Activated CD8-positive, alpha-beta T cell treated with anti-CD3 and anti-CD28 coated beads for 36 hours (primary cell): ENCODE measurements at regions not wholly inside any gene's neighbourhood (a gene's known extent, or its start where the extent isn't known, plus 50 kb on each side); places are given as distances from the start of the nearest gene placed in this dataset.
A peak's percentile ranks its signal among the peaks of the same experiment; 100 is the strongest.

Experiments used
- ATAC-seq: fragments of 200-7000 bp; cut with Tn5 transposase; one replicate; pipeline ENCODE4 v1.10.0; 2021; ENCODE audit warnings: mild to moderate bottlenecking, moderate library complexity
- CTCF ChIA-PET: fragments of 350-600 bp; sonication (Branson Sonifier 250); formaldehyde crosslinking; loops from one replicate; lab custom pipeline; 2021; ENCODE audit warnings: antibody characterized with exemption; lab: Charles Lee
- POLR2A ChIA-PET: fragments of 350-600 bp; sonication (Branson Sonifier 250); formaldehyde crosslinking; loops from one replicate; lab custom pipeline; 2021; ENCODE audit warnings: antibody characterized with exemption; lab: Charles Lee
- DNase-seq: peaks from one replicate; pipeline ENCODE4 v3.0.0-alpha.2; 2020
- H3K27ac Mint-ChIP-seq: one replicate; pipeline ENCODE4 v1.8.0; 2021; ENCODE audit warnings: mild to moderate bottlenecking, mixed read lengths
- H3K27me3 Mint-ChIP-seq: one replicate; pipeline ENCODE4 v1.8.0; 2021; ENCODE audit warnings: mixed read lengths
- H3K36me3 Mint-ChIP-seq: one replicate; pipeline ENCODE4 v1.8.0; 2021; ENCODE audit warnings: low read depth, mixed read lengths
- H3K4me1 Mint-ChIP-seq: one replicate; pipeline ENCODE4 v1.8.0; 2021; ENCODE audit warnings: low read depth, mixed read lengths
- H3K4me3 Mint-ChIP-seq: one replicate; pipeline ENCODE4 v1.8.0; 2021; ENCODE audit warnings: mild to moderate bottlenecking, moderate library complexity, mixed read lengths
- H3K9me3 Mint-ChIP-seq: one replicate; pipeline ENCODE4 v1.8.0; 2021; ENCODE audit warnings: mixed read lengths
- CTCF ChIP-seq: fragments of 200-600 bp; IDR thresholded peaks from one replicate; pipeline ENCODE4 v1.8.0; 2022; ENCODE audit warnings: antibody characterized with exemption, mild to moderate bottlenecking
- intact Hi-C: fragments of 100-400 bp; cut with micrococcal nuclease; formaldehyde crosslinking; loops from one replicate; pipeline ENCODE4 v1.10.0; 2022

- ChIA-PET POLR2A (no interaction called here), CTCF (no interaction called here)
- H3K36me3 Mint-ChIP-seq = no peaks in the 10 kb centered on the region
- H3K27me3 Mint-ChIP-seq = no peaks in the 10 kb centered on the region
- H3K4me1 Mint-ChIP-seq = peaks cover 5% of the 10 kb centered on the region
- no peak for TF ChIP-seq CTCF
- intact Hi-C loops = no loop called here
- no peak for DNase-seq
- H3K27ac Mint-ChIP-seq = no peak overlapping the region
- ATAC-seq = no peak
- H3K4me3 Mint-ChIP-seq = no peak overlapping the region
- H3K9me3 Mint-ChIP-seq = no peaks in the 10 kb centered on the region
Measured at GRCh38 chr4:10740891-10741620, 56.5 kb upstream of the CLNK start.

GRCh38 chr4:10740251-10740650, 55.7 kb upstream of the CLNK start:
- ChIA-PET POLR2A (no interaction called here), CTCF (no interaction called here)
- Mint-ChIP-seq H3K4me3 (no peak overlapping the region), H3K36me3 (no peaks in the 10 kb centered on the region), H3K27me3 (no peaks in the 10 kb centered on the region), H3K27ac (no peak overlapping the region), H3K9me3 (no peaks in the 10 kb centered on the region), H3K4me1 (peaks cover 5% of the 10 kb centered on the region)
- no peak for DNase-seq
- ATAC-seq = no peak
- TF ChIP-seq CTCF = no peak
- intact Hi-C loops = no loop called here

GRCh38 chr4:10738826-10739489, 54.4 kb upstream of the CLNK start:
- Mint-ChIP-seq H3K4me3 (no peak overlapping the region), H3K4me1 (peaks cover 14% of the 10 kb centered on the region), H3K27me3 (no peaks in the 10 kb centered on the region), H3K36me3 (no peaks in the 10 kb centered on the region), H3K9me3 (no peaks in the 10 kb centered on the region), H3K27ac (no peak overlapping the region)
- intact Hi-C loops = loop anchor here (10.0 kb wide), 1 partner anchor 216 kb away; no protein-coding TSS in a partner anchor
- DNase-seq (no peak), ATAC-seq (peak; percentile 37)
- ChIA-PET POLR2A (no interaction called here), CTCF (no interaction called here)
- no peak for TF ChIP-seq CTCF

GRCh38 chr4:10737337-10737736, 52.8 kb upstream of the CLNK start:
- DNase-seq = no peak
- CTCF ChIA-PET = no interaction called here
- Mint-ChIP-seq H3K27ac (no peak overlapping the region), H3K4me1 (peaks cover 26% of the 10 kb centered on the region), H3K36me3 (no peaks in the 10 kb centered on the region), H3K4me3 (no peak overlapping the region), H3K27me3 (no peaks in the 10 kb centered on the region), H3K9me3 (no peaks in the 10 kb centered on the region)
- POLR2A ChIA-PET = interaction anchor here (1.5 kb wide), 1 partner anchor 10 kb away, joined by 3 read pairs; no protein-coding TSS in a partner anchor
- no peak for ATAC-seq
- intact Hi-C loops = loop anchor here (10.0 kb wide), 1 partner anchor 217 kb away; no protein-coding TSS in a partner anchor
- no peak for TF ChIP-seq CTCF

GRCh38 chr4:10736895-10737294, 52.3 kb upstream of the CLNK start:
- no peaks in the 10 kb centered on the region for H3K9me3 Mint-ChIP-seq

More at GRCh38 chr4:10736895-10737294, 52.3 kb upstream of the CLNK start:
- Mint-ChIP-seq H3K27me3 (no peaks in the 10 kb centered on the region), H3K4me3 (no peak overlapping the region), H3K36me3 (no peaks in the 10 kb centered on the region), H3K4me1 (peaks cover 29% of the 10 kb centered on the region), H3K27ac (no peak overlapping the region)
- no peak for TF ChIP-seq CTCF
- DNase-seq (no peak), ATAC-seq (no peak)
- ChIA-PET CTCF (no interaction called here), POLR2A (interaction anchor here (1.5 kb wide), 1 partner anchor 10 kb away, joined by 3 read pairs; no protein-coding TSS in a partner anchor)
- intact Hi-C loops = loop anchor here (10.0 kb wide), 1 partner anchor 218 kb away; no protein-coding TSS in a partner anchor
